ENCODE measurements at regions not wholly inside any gene's neighbourhood (a gene's known extent, or its start where the extent isn't known, plus 50 kb on each side); places are given as distances from the start of the nearest gene placed in this dataset.

DNA sequence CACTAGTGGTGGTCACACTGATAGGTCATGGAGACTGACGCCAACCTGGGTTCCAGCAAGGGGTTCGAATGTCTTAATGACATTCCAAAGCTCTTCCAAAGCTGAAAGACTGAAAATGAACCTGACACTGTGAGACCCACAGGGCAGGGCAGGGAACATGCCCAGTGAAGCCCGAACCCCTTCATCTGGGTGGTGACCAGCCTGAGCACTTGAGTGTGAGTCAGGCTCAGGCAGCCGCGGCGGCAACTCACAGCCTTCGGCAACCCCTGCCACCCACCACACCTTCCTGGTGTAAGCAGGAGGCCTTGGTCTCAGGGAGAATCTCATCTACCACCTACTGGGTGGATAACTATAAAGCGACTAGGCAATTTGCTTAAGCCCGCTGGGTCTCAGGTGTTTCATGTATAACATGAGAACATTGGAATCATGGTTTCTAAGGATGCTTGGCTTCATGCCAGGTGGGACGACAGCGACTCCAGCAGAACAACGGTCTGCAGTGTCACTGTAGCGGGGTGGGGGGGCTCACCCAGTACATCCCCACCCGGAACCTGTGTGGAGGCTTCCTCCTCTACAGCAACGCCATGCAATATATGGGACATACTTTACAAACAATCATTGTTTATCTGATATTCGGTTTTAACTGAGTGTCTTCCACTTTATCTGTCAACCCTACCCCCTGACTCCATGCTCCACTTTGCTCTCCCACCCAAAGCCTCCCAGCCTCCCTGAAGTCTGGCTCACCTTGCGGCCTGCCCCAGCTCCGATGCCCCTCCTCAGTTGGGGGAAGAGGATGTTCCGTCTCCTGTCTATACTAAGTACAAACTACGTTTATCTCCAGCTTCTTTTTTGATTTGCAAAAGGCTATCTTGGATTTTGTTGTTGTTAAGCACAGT lies 125.0 kb upstream of the MEF2A start:
- no peak for DNase-seq

DNA sequence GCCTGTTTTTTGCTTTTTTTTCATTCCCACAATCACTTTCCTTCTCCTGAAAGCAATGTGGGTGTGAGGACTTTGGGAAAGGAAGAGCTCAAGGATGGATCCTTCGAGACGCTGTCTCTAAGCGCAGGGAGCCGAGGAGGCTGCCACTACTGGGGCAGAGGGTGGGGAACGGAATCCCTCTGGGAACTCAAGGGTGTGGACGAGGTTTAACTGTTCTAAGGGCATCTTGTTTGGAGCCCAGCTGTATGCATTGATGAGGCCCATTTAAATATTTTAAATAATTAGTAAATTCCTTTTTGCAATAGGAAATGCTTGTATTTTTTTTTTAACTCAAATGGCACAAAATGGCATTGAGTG lies 124.4 kb upstream of the MEF2A start:
- DNase-seq, result no peak

DNA sequence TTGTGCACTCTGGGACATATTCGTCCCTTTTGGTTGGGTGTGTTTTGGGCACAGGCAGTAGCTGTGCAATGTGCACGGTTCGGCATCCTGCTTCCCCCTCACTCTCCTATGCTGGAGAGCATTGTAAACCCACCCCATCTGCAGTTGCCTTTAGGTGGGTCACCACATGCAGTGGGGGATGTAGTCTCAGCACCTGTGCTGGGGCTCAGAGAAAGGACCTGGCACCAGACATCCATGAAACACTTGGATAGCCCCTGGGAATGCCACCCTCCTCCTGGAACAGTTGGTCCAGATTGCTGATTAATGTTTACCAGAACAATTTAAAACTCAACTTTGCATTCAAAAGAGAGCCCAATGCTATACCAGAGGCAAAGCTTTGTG lies 123.9 kb upstream of the MEF2A start:
- DNase-seq, result no peak

DNA sequence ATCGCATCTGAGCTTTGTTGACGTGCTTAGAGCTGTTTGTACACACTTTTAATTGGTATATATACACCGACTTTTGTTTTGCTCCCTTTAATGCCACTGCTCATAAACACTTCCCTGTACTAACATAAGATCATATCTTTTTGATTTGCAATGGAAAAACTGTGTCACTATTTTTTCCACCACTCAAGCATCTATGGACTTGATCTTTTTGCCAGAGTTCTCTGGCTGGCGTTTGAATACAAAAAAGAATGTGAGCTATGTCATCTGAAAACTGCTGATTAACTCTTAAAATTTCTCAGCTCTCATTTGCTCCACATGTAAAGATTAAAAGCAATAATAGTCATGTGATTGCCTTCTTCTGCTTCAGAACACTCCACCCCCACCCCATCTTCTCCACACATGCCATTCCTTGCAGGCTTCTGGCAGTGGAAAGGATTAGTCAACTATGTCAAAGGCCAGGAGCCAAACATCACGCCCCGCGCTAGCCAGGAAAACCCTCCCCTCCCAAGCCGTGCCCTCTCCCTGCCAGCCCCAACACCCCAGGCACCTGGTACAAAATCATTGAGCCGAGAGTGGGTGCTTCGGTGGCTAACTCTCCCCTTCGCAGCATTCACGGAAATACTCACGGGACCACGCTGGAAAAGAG lies 123.4 kb upstream of the MEF2A start:
- DNase-seq, result no peak

DNA sequence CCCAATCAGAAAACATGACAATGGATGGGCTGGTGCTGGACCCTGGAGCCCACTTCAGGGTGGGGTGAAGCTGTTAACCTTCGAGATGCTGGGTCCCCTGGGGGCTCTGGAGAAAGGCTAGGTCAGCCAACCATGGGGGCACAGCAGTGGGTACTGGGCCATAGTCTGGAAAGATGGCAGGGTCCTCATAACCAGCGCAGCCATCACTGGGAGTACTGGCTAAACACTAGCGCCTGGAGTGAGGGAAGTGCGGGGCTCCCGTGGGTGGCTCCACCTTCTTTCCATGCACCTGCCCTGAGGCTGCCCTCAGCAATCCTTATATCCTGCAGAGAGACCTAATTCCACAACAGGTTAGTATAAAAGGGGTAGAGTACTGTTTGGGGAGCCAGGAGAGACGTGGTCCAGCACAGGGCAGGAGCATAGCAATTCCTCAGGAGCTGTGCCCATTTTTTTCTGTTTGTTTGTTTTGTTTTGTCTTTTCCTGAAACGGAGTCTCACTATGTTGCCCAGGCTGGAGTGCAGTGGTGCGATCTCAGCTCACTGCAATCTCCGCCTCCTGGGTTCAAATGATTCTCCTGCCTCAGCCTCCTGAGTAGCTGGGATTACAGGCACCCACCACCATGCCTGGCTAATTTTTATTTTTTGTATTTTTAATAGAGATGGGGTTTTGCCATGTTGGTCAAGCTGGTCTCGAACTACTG lies 122.6 kb upstream of the MEF2A start:
- DNase-seq, result no peak

DNA sequence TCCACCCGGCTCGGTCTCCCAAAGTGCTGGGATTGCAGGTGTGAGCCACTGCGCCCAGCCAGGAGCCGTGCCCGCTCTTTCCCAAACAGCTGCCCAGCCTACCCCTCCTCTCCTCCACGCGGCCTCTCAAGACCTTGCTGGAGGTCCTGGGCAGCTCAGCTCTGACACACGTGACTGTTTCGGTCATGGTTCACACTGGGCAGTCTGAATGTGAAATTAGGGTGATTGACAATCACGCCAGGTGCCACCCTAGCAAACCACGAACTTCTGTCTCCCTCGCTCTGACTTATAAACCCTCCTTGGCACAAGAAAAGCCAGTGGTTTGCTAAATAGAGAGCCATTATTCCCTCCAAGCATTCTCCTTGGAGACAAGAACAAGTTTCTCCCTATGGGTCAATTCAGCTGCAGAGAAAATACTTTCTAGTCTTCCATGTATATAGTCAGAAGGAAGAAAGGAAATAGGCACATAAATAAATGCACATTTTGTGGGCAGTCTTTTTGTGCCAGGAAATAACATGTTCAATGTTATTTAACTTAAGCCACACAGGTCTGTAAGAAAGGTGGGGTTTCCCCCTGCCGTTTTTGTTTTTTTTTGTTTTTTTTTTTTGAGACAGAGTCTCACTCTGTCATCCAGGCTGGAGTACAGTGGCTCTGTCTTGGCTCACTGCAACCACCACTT lies 121.9 kb upstream of the MEF2A start:
- no peak for DNase-seq

DNA sequence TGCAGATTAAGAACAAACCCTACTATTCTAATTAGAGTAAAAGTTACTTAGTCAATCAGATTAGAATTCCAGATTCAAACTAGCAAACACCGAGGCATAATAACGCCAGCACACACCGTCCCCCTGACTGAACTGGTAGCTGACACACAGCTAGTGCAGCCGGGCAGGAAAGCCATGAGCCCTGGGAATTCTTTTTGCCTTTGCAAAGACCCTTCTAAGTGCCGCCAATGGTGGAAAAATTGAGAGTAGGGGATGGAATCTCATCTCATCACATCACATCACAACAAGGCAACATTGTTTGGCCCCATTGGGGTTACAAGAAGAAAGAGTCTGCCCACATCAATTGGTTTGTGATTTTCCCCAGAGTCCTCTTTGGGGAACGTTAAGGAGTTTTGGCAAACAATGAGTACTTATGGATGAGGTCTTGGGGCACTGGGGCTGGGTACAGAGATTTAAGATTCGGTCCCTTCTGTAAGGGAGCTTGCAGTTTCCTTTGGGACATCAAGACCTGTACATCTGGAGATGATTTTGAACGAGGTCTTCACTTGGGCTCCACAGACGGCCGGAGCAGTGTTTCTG lies 120.4 kb upstream of the MEF2A start:
- no peak for DNase-seq

DNA sequence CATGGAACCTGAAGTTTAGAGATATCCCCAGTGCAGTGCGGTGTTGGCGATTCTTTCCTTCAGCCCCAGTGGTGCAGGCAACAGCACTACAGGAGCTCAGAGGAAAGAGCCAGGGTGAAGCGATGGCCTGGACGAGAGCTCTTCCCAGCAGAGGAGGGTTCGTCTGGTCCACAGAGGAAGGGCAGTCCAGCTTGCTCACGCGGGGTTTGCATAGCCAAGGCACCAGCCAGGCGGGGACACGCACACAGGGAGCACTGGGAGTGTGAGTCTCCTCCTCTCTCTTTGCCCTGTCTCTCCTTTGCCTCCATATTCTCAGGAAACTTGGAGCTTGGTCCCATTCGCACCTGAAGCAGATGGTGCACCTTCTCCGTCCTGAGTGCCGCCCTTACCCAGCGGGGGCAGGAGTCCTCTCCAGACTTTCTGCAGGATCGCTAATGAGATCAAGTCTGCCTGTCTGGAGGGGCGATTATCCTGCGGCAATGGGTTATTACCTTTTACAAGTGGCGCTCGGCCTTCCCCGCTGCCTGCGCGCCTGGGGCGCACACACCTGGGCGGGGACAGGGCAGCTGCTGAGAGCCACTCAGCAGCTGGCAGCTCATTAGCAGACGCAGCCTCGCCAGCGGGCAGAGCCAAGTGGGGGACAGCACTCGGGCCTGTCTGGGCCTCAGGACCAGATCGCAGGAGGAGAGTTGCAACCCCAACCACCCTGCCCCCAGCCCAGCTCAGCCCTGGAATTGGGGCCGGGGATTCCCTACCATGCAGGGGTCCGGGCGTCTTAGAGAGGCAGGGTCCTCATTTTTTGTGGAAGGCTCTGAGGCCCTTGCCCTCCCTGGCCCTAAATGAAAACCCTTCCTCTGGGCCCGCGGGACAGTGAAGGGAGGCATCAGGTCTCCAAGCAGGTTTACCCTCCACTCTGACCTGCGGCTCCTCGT lies 119.0 kb upstream of the MEF2A start:
- peak; percentile 47 for DNase-seq

DNA sequence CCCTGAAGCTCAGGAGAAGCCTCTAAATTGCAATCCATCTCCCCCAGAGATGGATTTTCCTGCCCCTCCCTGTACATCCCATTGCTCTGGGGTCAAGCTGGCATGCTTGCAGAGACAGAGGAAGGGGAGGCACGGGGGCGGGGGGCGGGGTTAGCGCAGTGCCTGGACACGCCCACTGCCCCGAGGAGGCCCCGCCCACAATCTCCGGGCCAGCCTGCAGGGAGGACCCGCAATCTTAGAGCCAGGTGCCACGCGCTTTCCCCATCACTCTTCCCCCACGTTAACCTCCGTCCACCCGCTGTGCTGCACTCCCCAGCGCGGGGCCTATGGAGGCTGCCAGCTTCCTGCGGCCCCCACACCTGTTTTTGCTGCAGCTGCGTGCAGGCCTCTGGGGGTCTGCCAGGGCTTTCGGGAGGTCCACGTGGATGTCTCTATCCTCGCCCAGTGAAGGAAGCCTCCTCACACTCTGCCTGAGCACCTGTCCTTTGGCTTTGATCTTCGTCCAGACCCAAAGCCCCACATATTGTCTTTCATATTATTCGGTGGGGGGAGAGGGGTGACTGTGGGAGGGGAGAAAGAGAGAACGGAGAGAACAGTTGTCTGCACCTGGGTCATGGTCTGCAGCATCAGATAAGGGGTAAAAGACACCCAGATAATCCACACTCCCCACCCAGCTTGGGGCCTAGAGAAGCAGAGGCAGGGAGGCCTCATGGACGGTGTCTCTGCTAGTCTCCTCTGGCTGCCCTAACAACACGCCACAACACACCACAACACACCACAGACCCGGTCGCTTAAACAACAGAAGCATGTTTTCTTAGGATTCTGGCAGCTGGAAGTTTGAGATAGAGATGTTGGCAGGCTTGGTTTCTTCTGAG lies 118.0 kb upstream of the MEF2A start:
- DNase-seq, result peak; percentile 29

DNA sequence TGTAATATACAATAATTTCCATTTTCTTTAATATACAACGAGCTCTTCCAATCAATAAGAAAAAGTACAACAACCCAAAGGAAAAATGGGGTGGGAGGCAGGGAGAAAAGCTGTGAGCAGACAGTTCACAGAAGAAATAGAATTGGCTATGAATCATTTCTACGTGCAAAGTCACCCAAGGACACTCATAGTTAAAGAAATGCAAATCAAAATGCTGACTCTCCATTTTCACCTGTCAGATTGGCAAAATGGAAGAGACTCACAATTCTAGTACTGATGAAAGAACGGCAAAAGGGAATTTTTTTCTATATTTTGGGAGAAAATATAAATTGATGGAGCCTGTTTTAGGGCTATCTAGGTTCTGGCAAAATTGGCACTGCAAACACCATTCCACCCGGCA lies 116.3 kb upstream of the MEF2A start:
- DNase-seq, result no peak

DNA sequence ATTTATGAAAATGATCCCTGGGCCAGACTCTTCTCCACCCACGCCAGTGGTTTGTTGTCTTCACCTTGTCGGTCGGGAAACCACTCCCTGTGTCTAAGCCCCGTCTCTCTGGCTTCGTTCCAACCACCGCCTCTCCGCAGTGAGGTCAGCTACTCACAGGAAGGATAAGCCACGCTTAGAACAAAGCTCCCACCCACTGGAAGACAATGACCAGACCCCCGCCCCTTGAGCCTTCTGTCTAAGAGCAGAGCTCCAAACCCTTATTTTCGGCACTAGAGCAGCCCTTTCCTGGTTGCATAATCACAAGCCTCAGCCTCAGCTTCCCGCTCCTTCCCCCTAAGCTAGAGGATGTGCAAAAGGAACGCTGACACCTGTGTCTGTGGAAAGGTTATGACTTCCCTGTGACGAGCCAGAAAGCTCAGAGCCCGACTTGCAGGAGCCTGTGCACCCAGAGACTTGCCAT lies 114.9 kb upstream of the MEF2A start:
- no peak for DNase-seq

DNA sequence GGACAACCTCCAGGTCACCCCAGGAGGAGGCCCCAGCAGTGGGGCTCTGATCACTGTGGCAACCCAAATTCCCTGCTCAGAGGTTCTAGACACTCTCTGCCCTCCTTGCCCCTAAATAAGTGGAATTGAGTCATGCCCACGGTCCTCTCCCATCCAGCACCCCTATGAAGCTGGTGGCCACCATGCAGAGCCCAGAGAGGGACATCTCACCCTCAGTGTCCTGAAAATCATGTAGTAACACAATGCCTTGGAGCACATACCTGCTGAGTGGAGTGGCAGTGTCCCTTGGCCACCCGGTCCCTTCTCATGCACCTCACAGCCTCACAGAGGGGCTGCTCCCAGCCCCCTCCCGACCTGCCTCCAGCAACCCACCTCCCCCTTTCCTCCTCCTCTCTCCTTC lies 114.3 kb upstream of the MEF2A start:
- DNase-seq, result no peak

DNA sequence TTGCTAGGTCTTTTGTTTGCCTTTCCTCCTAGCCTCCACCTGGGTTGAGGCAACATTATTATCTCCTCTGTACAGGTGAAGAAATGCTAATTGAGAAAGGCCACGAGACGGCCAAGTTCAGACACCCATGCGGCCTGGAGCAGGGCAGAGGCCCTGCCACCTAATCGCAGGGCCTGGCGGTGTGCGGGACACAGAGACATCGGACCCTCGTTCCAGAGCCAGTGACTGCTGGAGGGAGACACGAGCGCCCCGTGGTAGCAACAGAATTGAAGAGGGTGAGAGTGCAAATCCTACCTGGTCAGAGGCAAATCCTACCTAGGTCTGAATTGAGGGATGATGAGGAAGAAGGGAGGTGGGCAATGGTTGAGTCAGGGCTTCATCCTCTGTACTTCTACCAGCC lies 113.8 kb upstream of the MEF2A start:
- no peak for DNase-seq

DNA sequence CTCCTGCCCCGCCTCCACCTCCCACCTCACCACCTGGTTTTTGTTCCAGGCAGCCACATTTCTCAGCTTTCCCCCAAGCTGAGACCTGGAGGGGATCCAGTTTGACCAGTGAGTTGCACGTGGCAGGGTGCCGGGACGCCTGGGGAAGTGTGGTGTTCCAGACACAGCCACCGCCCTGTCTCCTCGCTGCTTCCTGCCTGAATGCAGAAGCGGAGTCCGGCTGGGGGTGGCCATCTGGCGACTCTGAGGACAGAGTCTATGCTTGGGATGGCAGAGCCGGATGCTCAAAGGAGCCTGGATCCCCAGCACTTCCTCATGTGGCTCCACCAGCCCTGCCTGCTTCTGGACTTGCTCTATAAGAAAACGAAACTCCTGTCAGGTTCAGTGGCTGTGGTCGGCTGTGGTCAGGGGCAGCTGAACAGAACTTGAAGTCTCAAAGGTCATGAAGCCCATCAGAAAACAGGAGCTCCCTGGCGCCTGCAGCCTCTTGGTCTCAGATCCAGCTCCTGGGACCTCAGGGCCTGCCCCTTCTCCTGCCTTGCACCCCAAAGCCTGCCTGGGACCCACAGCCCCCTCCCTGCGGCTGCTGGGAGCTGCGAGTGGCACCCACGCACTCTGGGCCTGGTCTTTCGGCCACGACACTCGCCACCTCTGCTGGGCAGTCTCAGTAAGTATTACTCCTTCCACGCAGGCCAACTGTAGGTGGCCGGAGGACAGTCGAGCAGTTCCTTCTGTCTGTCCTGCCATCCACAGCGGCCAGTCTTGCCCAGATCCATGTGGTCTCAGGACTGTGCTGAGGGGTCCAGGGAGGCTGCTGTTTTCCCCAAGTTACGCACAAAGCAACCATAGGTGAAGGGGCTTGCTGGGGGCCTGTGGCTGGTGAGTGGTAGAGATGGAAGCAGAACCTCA lies 112.8 kb upstream of the MEF2A start:
- no peak for DNase-seq

DNA sequence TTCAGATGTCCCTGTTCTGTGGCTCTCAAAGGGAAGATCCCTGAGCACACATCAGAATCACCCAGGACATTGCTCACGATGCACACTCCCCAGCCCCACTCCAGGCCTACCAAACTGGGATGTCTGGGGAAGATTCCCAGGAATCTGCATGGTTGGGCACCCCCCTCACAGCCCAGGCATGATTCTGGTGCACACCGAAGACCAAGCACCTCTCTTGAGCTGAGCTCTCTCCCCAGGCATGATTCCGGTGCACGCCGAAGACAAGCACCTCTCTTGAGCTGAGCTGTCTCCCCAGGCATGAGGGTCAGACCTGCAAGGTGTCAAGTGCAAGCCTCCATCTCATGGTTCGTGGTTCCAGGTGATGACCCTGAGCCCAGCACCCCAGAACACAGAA lies 112.2 kb upstream of the MEF2A start:
- no peak for DNase-seq

DNA sequence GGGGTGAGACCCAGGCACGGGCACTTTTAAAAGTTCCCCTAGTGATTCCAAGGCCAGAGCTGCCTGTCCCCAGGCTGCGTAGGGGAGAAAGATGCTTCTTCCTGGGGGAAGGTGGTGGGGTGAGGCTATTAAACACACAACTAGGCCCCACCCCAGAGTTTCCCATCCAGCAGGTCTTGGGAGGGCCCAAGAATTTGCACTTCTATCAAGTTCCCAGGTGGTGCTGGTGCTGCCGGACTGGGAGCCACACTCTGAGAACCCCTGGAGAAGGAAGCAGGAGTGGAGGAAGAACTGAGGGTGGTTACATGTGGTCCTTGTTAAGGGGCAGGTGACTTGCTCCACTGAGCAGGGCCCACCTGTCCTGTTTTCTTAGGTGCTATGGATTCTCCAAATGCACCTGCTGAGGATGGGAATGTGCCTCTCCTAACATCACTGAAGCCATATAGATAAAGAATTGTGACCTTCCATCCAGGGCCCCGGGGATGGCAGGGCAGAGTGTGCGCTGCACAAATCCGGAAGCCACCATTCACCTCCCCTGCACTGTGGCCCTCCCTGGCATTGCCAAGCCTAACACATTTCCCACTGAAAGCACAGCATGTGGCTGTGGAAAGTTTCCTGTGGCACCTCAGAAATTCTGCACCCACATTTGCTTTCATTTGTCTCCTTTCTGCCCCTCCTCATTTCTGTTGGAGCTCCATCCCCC lies 111.5 kb upstream of the MEF2A start:
- no peak for DNase-seq

DNA sequence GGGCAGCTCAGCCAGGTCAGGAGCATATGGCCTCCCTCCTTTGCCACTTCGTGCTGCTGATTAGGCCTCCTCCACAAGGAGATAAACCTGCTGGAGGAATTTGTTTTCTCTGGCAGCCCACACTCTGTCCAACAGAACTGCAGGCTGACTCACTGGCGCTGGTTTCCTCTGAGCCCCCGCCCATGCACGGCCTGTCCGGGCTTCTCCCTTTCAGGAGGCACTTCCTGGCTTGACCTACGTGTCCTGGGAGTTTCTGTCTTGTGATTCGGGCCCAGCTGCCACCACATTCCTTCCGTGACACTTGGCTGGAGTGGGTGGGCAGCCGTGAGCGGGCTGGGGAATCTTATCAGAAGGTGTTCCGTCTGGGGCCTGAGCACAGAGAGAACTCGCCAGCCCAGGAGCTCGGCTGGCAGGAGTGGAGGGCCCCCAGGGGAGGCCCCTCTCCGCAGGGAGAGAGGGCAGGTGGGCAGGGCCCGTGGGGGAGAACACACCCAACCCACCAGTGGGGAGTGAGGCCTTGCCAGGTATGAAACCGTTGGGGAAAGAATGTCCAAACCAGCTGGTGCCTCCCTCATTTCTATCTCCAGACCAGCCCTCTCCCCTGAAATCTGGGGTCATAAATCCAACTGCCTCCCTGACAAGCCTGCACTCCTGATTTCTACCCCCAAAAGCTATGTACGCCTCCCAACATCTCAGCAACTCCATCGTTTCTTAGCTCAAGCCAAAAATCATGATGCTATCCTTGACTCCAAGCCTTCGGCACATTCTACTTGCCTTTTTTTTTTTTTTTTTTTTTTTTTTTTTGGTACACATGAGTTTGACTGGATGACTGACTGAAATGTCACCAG lies 110.6 kb upstream of the MEF2A start:
- no peak for DNase-seq

DNA sequence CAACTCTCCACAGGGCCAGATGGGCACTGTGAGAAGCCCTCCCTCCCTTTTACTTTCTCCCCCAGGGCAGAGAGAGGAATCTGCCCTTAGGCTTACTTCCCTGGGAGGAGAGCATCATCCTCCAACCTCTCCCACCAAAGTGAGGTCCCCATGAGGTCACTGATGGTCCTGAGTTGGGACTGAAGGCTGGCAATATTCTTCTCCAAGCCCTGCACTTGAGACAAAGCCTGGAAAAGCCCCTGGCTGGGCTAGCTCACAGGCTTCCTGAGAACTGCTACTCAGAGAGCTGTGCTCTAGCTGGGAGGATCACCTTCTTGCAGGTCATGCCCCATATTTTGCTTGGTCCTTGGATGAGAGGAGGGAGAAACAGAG lies 110.0 kb upstream of the MEF2A start:
- DNase-seq, result no peak

Data from NCI-H1436 (cell line).